ENCODE measurements at regions not wholly inside any gene's neighbourhood (a gene's known extent, or its start where the extent isn't known, plus 50 kb on each side); places are given as distances from the start of the nearest gene placed in this dataset.

DNA sequence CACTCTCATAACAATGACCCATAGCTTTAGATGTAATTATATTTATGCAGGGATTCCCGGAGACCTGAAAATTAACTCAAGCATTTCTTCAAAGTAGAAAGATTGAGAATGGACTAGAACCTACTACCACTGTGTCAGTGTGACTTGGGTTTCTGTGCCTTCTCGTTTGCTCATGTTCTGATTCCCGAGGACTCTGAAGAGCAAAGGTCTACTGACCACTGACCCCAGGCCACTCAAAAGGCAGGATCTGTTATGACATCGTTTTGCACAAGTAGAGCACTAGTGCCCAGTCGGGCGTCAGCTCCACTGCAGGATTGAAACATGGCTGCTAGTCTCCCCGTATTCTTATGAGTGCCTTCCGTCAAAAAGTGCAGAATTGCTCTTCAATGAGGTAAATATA lies 53.8 kb upstream of the DHRS4 start:
- no peak for TF ChIP-seq CTCF (IDR thresholded peaks at IDR 0.05; ENCODE audit: control insufficient read depth, insufficient read depth, low read depth, low read length, missing control alignments)
- DNase-seq (ENCODE audit: low read depth): no peak
- H3K4me3 ChIP-seq (ENCODE audit: control insufficient read depth, low read depth, low read length): no peak overlapping the region

GRCh38 chr14:23903442-23903841 lies 50.1 kb upstream of the DHRS4 start:
- H3K4me3 ChIP-seq (ENCODE audit: control insufficient read depth, low read depth, low read length): no peak overlapping the region
- TF ChIP-seq CTCF (IDR thresholded peaks at IDR 0.05; ENCODE audit: control insufficient read depth, insufficient read depth, low read depth, low read length, missing control alignments): no peak
- DNase-seq (ENCODE audit: low read depth): no peak
